ENCODE measurements at regions not wholly inside any gene's neighbourhood (a gene's known extent, or its start where the extent isn't known, plus 50 kb on each side); places are given as distances from the start of the nearest gene placed in this dataset.

DNA sequence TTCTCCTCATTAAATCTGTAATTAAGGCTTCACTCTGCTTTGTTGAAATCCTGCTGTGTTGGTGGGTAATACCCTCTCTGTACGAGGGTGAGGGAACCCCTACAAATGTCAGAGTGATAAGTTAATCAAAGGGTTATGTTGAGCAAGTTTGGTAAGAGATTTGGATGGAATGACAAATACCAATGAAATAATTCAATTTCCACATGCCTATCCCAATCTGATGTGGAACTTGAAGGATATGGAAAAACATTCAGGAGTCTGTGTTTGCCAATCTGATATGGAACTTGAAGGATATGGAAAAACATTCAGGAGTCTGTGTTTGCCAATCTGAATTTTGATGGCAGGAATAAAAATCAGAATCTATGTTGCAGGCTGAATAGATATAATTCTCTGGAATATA is 910.2 kb downstream of the TUSC7 start:
- H3K27me3 Mint-ChIP-seq (ENCODE audit: insufficient read depth), result no peaks in the 10 kb centered on the region
- no peak overlapping the region for H3K4me3 Mint-ChIP-seq
- TF ChIP-seq, protein P1, sequence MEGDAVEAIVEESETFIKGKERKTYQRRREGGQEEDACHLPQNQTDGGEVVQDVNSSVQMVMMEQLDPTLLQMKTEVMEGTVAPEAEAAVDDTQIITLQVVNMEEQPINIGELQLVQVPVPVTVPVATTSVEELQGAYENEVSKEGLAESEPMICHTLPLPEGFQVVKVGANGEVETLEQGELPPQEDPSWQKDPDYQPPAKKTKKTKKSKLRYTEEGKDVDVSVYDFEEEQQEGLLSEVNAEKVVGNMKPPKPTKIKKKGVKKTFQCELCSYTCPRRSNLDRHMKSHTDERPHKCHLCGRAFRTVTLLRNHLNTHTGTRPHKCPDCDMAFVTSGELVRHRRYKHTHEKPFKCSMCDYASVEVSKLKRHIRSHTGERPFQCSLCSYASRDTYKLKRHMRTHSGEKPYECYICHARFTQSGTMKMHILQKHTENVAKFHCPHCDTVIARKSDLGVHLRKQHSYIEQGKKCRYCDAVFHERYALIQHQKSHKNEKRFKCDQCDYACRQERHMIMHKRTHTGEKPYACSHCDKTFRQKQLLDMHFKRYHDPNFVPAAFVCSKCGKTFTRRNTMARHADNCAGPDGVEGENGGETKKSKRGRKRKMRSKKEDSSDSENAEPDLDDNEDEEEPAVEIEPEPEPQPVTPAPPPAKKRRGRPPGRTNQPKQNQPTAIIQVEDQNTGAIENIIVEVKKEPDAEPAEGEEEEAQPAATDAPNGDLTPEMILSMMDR (IDR thresholded peaks at IDR 0.05), result no peak
- H3K9me3 Mint-ChIP-seq, result no peaks in the 10 kb centered on the region
- H3K36me3 Mint-ChIP-seq (ENCODE audit: low read depth), result no peaks in the 10 kb centered on the region
- no peak overlapping the region for H3K27ac Mint-ChIP-seq
- H3K4me1 Mint-ChIP-seq (ENCODE audit: low read depth), result peaks cover 15% of the 10 kb centered on the region
- no peak for DNase-seq

DNA sequence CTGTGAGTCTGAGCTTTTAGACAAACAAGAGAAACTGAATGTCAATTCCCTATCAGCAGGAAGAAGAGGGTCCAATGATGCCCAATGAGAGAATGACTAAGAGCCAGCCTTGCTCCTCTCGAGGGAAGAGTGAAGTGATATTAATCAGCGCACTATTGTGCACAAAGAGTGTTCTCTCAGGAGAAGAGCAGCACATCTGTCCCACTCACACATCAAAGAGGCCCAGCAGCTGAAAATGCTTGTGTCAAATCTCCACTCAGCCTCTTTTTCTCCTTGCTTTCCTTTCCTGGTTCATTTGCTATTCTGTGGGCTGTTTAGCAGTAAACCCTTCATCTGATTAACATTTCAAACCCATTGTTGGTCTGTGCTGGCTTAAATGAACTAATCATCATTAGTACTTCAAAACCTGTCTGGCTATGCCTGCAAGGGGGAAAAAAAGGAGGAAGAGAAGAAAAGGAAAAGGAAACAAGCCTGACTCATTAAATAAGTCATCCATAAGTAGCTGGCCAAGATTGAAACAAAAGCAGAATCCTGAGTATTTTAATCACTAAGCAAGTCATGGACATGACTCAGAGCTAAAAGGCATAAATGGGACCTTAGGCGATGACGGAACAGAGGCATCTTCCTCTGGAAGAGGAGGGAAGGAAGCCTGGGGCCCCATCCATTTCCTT is 912.7 kb downstream of the TUSC7 start:
- Mint-ChIP-seq H3K27ac (peak overlapping the region; percentile 78), H3K27me3 (ENCODE audit: insufficient read depth) (no peaks in the 10 kb centered on the region), H3K4me1 (ENCODE audit: low read depth) (peaks cover 15% of the 10 kb centered on the region), H3K36me3 (ENCODE audit: low read depth) (no peaks in the 10 kb centered on the region), H3K4me3 (peak overlapping the region; percentile 25; the same call in 1 of the 2 replicates), H3K9me3 (no peaks in the 10 kb centered on the region)
- DNase-seq, result peak; percentile 89
- TF ChIP-seq, protein P1 (IDR thresholded peaks at IDR 0.05), result no peak

DNA sequence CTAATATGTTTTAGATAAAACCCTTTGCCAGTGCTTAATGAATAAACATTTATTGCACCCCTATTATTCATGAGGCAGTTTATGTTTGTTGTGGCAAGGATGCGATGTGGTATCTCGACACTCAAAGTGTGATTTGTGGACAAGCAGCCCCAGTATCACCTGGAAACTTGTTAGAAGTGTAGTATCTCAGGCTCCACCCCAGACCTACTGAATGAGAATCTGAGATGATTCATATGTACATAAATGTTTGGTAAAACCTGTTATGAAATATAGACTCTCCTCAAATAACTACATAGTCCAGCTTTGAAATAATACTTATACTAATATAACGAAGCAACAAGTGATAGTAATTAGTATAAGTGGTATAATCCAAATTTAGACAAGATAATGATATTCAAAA is 914.8 kb downstream of the TUSC7 start:
- Mint-ChIP-seq H3K4me3 (no peak overlapping the region), H3K27ac (no peak overlapping the region), H3K36me3 (ENCODE audit: low read depth) (no peaks in the 10 kb centered on the region), H3K9me3 (no peaks in the 10 kb centered on the region; the same call in 1 of the 2 replicates), H3K27me3 (ENCODE audit: insufficient read depth) (no peaks in the 10 kb centered on the region), H3K4me1 (ENCODE audit: low read depth) (peaks cover 28% of the 10 kb centered on the region)
- no peak for DNase-seq
- TF ChIP-seq, protein P1 (IDR thresholded peaks at IDR 0.05), result no peak

DNA sequence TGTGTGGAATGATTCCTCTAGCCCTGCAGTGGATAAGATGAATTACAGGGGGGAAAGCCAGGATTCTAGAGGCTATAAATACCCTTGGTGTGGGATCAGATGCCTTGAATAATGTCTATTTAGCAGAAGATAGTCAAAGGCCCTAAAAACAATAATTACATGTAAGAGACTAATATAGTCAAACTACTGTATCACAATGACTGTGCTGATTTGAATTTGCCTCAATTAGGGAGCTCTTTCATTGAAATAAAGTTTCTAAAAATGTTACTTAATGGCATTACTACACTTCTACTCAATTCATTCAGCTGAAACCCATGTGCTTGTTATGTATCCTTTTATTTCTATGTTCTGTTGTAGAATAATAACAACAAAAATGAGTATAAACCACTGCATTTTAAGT is 915.6 kb downstream of the TUSC7 start:
- TF ChIP-seq, protein P1 (IDR thresholded peaks at IDR 0.05), result no peak
- Mint-ChIP-seq H3K4me3 (no peak overlapping the region), H3K36me3 (ENCODE audit: low read depth) (no peaks in the 10 kb centered on the region), H3K27me3 (ENCODE audit: insufficient read depth) (no peaks in the 10 kb centered on the region), H3K27ac (no peak overlapping the region), H3K9me3 (no peaks in the 10 kb centered on the region; the same call in 1 of the 2 replicates), H3K4me1 (ENCODE audit: low read depth) (peaks cover 30% of the 10 kb centered on the region)
- no peak for DNase-seq

- TF ChIP-seq, protein P1 (IDR thresholded peaks at IDR 0.05), result no peak
- no peak overlapping the region for H3K4me3 Mint-ChIP-seq
- DNase-seq, result no peak
- no peaks in the 10 kb centered on the region; the same call in 1 of the 2 replicates for H3K9me3 Mint-ChIP-seq
- no peaks in the 10 kb centered on the region for H3K36me3 Mint-ChIP-seq (ENCODE audit: low read depth)
- no peak overlapping the region for H3K27ac Mint-ChIP-seq
- no peaks in the 10 kb centered on the region for H3K27me3 Mint-ChIP-seq (ENCODE audit: insufficient read depth)
- H3K4me1 Mint-ChIP-seq (ENCODE audit: low read depth), result peaks cover 30% of the 10 kb centered on the region
Observed at GRCh38 chr3:117626577-117626976, 917.0 kb downstream of the TUSC7 start.
